PC-3 (cell line): ENCODE measurements at regions not wholly inside any gene's neighbourhood (a gene's known extent, or its start where the extent isn't known, plus 50 kb on each side); places are given as distances from the start of the nearest gene placed in this dataset.
"Not testable (repeated sequence)": the region's sequence is repeated elsewhere in the genome, so short reads cannot be mapped to it uniquely, and the experiment has no call there.

Experiments
- ATAC-seq: fragments of 200-7000 bp; cut with Tn5 transposase; 2 replicates; pipeline ENCODE4 v1.9.1; 2020; ENCODE audit warnings: mild to moderate bottlenecking, moderate library complexity
- BruUV-seq: library from RNA; stranded (reverse); fragments of 400-500 nt; replicated peaks from 2 replicates; lab custom pipeline; 2021; lab: Mats Ljungman, UMichigan
- CTCF ChIA-PET: fragments of 300-600 bp; sonication (Branson Sonifier 250); formaldehyde crosslinking; loops from one replicate; lab custom pipeline; 2022; ENCODE audit warnings: antibody characterized with exemption; lab: Charles Lee
- POLR2A ChIA-PET: fragments of 300-600 bp; sonication (Branson Sonifier 250); formaldehyde crosslinking; loops from one replicate; lab custom pipeline; 2022; ENCODE audit warnings: antibody characterized with exemption; ENCODE audit not compliant: unreplicated experiment; lab: Charles Lee
- DNase-seq: peaks from one replicate; pipeline ENCODE4 v3.0.0-alpha.2; 2015
- H2AFZ ChIP-seq: fragments of 300-600 bp; sonication (generic); 2 replicates; pipeline ENCODE4 v1.6.0; 2016; ENCODE audit warnings: antibody characterized with exemption, low read length
- H3F3A ChIP-seq: fragments of 300-600 bp; sonication (generic); one replicate; pipeline ENCODE4 v1.6.0; 2017; ENCODE audit warnings: antibody characterized with exemption, low read length, control low read depth, mild to moderate bottlenecking; ENCODE audit not compliant: unreplicated experiment
- H3K27ac ChIP-seq: fragments of 300-600 bp; sonication (generic); 2 replicates; pipeline ENCODE4 v1.5.1; 2016; ENCODE audit warnings: mild to moderate bottlenecking, low read length
- H3K27me3 ChIP-seq: fragments of 300-600 bp; sonication (generic); 2 replicates; pipeline ENCODE4 v1.6.1; 2016; ENCODE audit warnings: low read length, mixed read lengths
- H3K36me3 ChIP-seq: fragments of 300-600 bp; sonication (generic); 2 replicates; pipeline ENCODE4 v1.6.1; 2016; ENCODE audit warnings: low read depth, mixed run types, low read length, mixed read lengths
- H3K4me1 ChIP-seq: fragments of 300-600 bp; sonication (generic); 2 replicates; pipeline ENCODE4 v1.5.1; 2016; ENCODE audit warnings: low read length; ENCODE audit not compliant: insufficient read depth
- H3K4me2 ChIP-seq: fragments of 300-600 bp; sonication (generic); 2 replicates; pipeline ENCODE4 v1.6.0; 2016; ENCODE audit warnings: low read length
- H3K4me3 ChIP-seq: fragments of 300-600 bp; sonication (generic); 2 replicates; pipeline ENCODE4 v1.5.1; 2016; ENCODE audit warnings: mild to moderate bottlenecking, low read length, mixed read lengths
- H3K79me2 ChIP-seq: fragments of 300-600 bp; sonication (generic); 2 replicates; pipeline ENCODE4 v1.6.1; 2017; ENCODE audit warnings: low read length, mixed read lengths
- H3K9ac ChIP-seq: fragments of 300-600 bp; sonication (generic); 2 replicates; pipeline ENCODE4 v1.6.0; 2016; ENCODE audit warnings: mild to moderate bottlenecking, low read length
- H3K9me2 ChIP-seq: fragments of 300-600 bp; sonication (generic); replicated peaks from 2 replicates; pipeline ENCODE4 v1.6.1; 2016; ENCODE audit warnings: mixed run types, low read length, mixed read lengths
- H3K9me3 ChIP-seq: fragments of 300-600 bp; sonication (generic); 2 replicates; pipeline ENCODE4 v1.6.1; 2016; ENCODE audit warnings: low read length, mixed read lengths
- H4K20me1 ChIP-seq: fragments of 300-600 bp; sonication (generic); 2 replicates; pipeline ENCODE4 v1.6.1; 2016; ENCODE audit warnings: low read length, mixed read lengths
- EZH2 ChIP-seq: fragments of 300-600 bp; sonication (generic); IDR thresholded peaks from one replicate; pipeline ENCODE4 v1.6.1; 2017; ENCODE audit warnings: antibody characterized with exemption, mild to moderate bottlenecking, low read length; ENCODE audit not compliant: unreplicated experiment
- EZH2phosphoT487 ChIP-seq: fragments of 300-600 bp; sonication (generic); IDR thresholded peaks from 2 replicates; pipeline ENCODE4 v1.6.1; 2018; ENCODE audit warnings: mild to moderate bottlenecking, antibody characterized with exemption, low read length, borderline replicate concordance
- intact Hi-C: fragments of 100-400 bp; cut with micrococcal nuclease; formaldehyde crosslinking; loops from 2 replicates; pipeline ENCODE4 v1.9.0; 2023
- TF ChIP-seq, protein P1 (sequence below): fragments of 300-600 bp; sonication (generic); conservative IDR thresholded peaks from 2 replicates; pipeline ENCODE4 v1.5.1; 2017; ENCODE audit warnings: antibody characterized with exemption, low read depth, mild to moderate bottlenecking, low read length

DNA sequence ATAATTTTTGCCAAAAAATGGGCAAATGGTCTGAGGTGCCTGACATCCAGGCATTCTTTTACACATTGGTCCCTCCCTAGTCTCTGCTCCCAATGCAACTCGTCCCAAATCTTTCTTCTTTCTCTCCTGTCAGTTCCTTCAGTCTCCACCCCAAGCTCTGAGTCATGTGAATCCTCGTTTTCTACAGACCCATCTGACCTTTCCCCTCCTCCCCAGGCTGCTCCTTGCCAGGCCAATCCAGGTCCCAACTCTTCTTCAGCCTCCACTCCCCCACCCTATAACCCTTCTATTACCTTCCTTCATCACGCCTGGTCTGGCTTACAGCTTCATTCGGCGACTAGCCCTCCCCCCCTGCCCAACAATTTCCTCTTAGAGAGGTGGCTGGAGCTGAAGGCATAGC is 55.3 kb downstream of the BBS10 start:
- H3K36me3 ChIP-seq, CTCF ChIA-PET, H4K20me1 ChIP-seq, H3K4me3 ChIP-seq, intact Hi-C loops, H3K27me3 ChIP-seq, H3K9me2 ChIP-seq, H2AFZ ChIP-seq, H3K9ac ChIP-seq, POLR2A ChIA-PET, H3K9me3 ChIP-seq, H3K4me2 ChIP-seq, H3F3A ChIP-seq, H3K4me1 ChIP-seq, BruUV-seq, H3K79me2 ChIP-seq, ATAC-seq, H3K27ac ChIP-seq, DNase-seq: not testable (repeated sequence)

DNA sequence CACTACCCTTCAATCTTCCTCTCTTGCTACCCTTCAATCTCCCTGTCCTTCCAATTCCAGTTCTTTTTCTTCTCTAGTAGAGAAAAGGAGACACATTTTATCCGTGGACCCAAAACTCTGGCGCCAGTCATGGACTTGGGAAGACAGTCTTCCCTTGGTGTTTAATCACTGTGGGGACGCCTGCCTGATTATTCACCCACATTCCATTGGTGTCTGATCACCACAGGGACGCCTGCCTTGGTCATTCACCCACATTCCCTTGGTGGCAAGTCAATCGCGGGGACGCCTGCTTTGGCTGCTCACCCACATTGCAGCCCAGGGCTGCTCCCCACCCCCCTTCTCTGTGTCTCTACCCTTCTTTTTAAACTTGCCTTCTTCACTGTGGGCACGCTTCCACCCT is 55.9 kb downstream of the BBS10 start:
- H4K20me1 ChIP-seq, H3K27me3 ChIP-seq, H3K9me3 ChIP-seq, H3K36me3 ChIP-seq, POLR2A ChIA-PET, CTCF ChIA-PET, H3F3A ChIP-seq, intact Hi-C loops, H3K27ac ChIP-seq, H2AFZ ChIP-seq, DNase-seq, H3K4me1 ChIP-seq, H3K79me2 ChIP-seq, H3K9me2 ChIP-seq, H3K9ac ChIP-seq, ATAC-seq, H3K4me2 ChIP-seq, BruUV-seq, H3K4me3 ChIP-seq: not testable (repeated sequence)

DNA sequence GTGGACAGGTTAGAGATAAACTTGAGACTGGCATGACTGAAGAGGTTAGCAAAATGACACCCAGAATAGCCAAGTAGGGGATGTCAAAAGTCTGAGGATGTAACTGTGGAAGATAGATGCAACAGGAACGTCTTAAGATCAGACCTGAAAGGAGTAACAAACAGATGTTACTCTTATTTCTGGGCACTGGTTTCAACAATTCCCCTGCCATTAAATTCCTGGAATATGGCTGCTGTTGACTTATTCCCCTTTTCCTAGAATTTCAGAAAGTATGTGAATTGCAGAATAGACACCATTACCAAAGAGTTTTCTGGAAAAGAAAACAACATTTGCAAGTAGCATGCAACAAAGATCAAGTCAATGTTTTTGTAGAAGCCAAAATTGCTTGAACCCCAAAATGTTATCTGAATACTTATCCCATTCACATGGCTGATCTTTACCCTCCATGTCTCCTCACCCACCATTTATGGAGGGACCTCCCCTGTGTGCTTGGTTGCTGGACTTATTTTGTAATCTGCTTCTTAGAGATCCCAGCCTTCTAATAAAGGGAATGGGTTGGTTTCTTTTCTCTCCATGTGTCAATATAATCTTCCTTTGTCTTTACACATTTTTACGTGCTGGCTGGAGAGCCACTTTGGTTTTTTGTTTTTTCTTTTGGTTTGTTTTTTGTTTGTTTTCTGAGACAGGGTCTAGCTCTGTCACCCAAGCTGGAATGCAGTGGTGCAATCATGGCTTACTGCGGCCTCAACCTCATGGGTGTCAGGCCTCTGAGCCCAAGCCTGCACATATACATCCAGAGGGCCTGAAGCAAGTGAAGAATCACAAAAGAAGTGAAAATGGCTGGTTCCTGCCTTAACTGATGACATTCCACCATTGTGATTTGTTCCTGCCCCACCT is 57.0 kb downstream of the BBS10 start:
- Histone ChIP-seq H3K4me1 (0 out of 2 replicates have a peak, but pooled peaks cover 1% of the 10 kb centered on the region), H4K20me1 (no peaks in the 10 kb centered on the region), H3K79me2 (no peaks in the 10 kb centered on the region), H3K36me3 (no peaks in the 10 kb centered on the region), H3K9me2 (no peaks in the 10 kb centered on the region), H3F3A (no peaks in the 10 kb centered on the region), H3K4me3 (no peak overlapping the region), H3K27me3 (no peaks in the 10 kb centered on the region), H3K27ac (no peak overlapping the region), H2AFZ (no peak overlapping the region), H3K4me2 (no peak overlapping the region), H3K9ac (no peak overlapping the region), H3K9me3 (no peaks in the 10 kb centered on the region)
- no TSS peak for BruUV-seq
- ATAC-seq (no peak), DNase-seq (no peak)
- POLR2A ChIA-PET = no interaction called here
- intact Hi-C loops = no loop called here
- CTCF ChIA-PET = no interaction called here
- TF ChIP-seq, protein P1, sequence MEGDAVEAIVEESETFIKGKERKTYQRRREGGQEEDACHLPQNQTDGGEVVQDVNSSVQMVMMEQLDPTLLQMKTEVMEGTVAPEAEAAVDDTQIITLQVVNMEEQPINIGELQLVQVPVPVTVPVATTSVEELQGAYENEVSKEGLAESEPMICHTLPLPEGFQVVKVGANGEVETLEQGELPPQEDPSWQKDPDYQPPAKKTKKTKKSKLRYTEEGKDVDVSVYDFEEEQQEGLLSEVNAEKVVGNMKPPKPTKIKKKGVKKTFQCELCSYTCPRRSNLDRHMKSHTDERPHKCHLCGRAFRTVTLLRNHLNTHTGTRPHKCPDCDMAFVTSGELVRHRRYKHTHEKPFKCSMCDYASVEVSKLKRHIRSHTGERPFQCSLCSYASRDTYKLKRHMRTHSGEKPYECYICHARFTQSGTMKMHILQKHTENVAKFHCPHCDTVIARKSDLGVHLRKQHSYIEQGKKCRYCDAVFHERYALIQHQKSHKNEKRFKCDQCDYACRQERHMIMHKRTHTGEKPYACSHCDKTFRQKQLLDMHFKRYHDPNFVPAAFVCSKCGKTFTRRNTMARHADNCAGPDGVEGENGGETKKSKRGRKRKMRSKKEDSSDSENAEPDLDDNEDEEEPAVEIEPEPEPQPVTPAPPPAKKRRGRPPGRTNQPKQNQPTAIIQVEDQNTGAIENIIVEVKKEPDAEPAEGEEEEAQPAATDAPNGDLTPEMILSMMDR = no peak
- TF ChIP-seq EZH2 = no peak
- TF ChIP-seq EZH2phosphoT487 = no peak
